ENCODE measurements at regions not wholly inside any gene's neighbourhood (a gene's known extent, or its start where the extent isn't known, plus 50 kb on each side); places are given as distances from the start of the nearest gene placed in this dataset.

DNA sequence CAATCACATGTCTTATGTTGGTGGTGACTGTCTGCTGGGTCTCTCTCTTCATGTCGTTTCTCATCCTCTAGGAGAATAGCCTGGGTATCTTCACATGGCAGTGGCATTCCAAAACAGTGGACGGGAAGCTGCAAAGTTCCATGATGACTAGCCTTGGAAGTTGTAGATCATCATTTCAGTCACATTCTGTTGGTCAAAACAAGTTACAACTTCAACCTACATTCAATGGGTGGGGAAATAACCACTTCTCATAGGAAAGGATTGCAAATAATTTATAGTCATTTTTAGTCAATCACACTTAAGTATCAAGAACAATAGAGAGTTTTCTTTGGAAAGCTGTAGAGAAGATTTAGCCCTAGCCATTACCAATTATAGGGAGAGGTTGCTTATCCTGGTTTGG lies 395.0 kb upstream of the CDH2 start:
- no peak for DNase-seq
- H3K4me3 ChIP-seq, result no peak overlapping the region
- no peaks in the 10 kb centered on the region for H3K4me1 ChIP-seq
- no peak overlapping the region for H3K9ac ChIP-seq (ENCODE audit: low read depth in 2 of 2, low read length in 2 of 2)
- H3K9me3 ChIP-seq, result no peaks in the 10 kb centered on the region
- no peaks in the 10 kb centered on the region for H3K27me3 ChIP-seq
- no peaks in the 10 kb centered on the region for H3K36me3 ChIP-seq
- intact Hi-C loops (cut with DNase I), result no loop called here
- TF ChIP-seq, protein P1, sequence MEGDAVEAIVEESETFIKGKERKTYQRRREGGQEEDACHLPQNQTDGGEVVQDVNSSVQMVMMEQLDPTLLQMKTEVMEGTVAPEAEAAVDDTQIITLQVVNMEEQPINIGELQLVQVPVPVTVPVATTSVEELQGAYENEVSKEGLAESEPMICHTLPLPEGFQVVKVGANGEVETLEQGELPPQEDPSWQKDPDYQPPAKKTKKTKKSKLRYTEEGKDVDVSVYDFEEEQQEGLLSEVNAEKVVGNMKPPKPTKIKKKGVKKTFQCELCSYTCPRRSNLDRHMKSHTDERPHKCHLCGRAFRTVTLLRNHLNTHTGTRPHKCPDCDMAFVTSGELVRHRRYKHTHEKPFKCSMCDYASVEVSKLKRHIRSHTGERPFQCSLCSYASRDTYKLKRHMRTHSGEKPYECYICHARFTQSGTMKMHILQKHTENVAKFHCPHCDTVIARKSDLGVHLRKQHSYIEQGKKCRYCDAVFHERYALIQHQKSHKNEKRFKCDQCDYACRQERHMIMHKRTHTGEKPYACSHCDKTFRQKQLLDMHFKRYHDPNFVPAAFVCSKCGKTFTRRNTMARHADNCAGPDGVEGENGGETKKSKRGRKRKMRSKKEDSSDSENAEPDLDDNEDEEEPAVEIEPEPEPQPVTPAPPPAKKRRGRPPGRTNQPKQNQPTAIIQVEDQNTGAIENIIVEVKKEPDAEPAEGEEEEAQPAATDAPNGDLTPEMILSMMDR (IDR thresholded peaks at IDR 0.05), result no peak
- no peak overlapping the region for H3K27ac ChIP-seq

DNA sequence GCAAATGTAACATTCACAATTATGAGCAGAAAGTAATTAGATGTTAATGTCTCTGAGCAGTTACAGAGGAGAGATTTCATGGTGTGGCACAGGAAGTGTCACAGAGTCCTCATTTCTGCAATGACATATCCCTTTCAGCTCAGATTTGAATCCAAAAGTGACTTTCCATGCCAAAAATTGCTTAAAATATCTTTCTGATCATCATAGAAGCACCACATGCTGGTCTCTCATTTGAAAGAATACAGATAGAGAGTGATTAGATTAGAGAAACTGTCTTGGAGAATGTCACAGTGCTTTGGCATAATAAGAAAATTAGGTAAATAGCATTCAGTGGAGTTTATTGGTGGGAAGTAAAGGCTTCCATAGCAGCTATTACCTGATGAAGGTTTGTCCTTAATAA lies 383.4 kb upstream of the CDH2 start:
- Histone ChIP-seq H3K9ac (ENCODE audit: low read depth in 2 of 2, low read length in 2 of 2) (no peak overlapping the region), H3K4me3 (no peak overlapping the region), H3K9me3 (no peaks in the 10 kb centered on the region), H3K27me3 (no peaks in the 10 kb centered on the region), H3K4me1 (no peaks in the 10 kb centered on the region), H3K36me3 (no peaks in the 10 kb centered on the region), H3K27ac (no peak overlapping the region)
- TF ChIP-seq, protein P1 (IDR thresholded peaks at IDR 0.05), result no peak
- intact Hi-C loops (cut with DNase I), result no loop called here
- no peak for DNase-seq

DNA sequence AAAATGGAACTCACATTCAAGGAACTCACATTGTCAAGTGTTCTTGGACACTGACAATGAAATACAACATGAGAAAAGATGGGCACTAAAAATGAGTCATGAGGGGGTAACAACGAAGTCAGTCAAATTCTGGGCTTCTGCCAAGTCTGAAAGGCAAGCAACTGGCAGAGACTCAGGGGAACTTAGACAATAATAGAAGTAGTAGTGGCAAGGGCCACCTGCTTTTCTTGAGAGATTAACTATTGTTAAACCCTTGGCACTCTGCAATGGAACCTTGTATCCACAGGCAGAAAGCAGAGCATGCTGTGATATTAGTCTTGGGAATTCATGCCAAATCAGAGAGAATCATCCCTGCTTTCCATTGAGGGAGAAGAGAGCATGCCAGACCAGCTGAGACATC lies 382.6 kb upstream of the CDH2 start:
- DNase-seq, result no peak
- Histone ChIP-seq H3K27me3 (no peaks in the 10 kb centered on the region), H3K4me3 (no peak overlapping the region), H3K4me1 (no peaks in the 10 kb centered on the region), H3K36me3 (no peaks in the 10 kb centered on the region), H3K9me3 (no peaks in the 10 kb centered on the region), H3K27ac (no peak overlapping the region), H3K9ac (ENCODE audit: low read depth in 2 of 2, low read length in 2 of 2) (no peak overlapping the region)
- TF ChIP-seq, protein P1 (IDR thresholded peaks at IDR 0.05), result no peak
- intact Hi-C loops (cut with DNase I), result no loop called here

DNA sequence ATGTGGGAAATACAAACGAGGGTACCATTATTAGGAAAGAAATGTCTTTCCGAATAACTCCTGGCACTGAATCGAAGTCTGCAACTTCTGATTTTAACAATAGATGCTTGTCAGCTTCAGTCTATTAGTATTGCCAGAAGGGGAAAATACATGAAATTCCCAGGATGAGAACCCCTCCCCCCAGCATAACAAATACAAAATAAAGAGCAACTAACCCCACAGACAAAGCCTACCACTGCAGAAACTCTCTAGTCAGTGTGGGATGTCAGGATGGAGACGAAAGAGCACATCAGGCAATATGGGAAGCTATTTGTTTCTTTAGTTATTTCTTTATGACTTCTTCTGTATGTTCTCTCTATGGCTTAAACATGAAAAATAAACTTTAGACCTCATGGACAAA lies 365.0 kb upstream of the CDH2 start:
- no peak overlapping the region for H3K27ac ChIP-seq
- H3K27me3 ChIP-seq, result no peaks in the 10 kb centered on the region
- no peak overlapping the region for H3K4me3 ChIP-seq
- intact Hi-C loops (cut with DNase I), result no loop called here
- H3K36me3 ChIP-seq, result no peaks in the 10 kb centered on the region
- TF ChIP-seq, protein P1 (IDR thresholded peaks at IDR 0.05), result no peak
- DNase-seq, result no peak
- H3K9me3 ChIP-seq, result no peaks in the 10 kb centered on the region
- H3K4me1 ChIP-seq, result no peaks in the 10 kb centered on the region
- no peak overlapping the region for H3K9ac ChIP-seq (ENCODE audit: low read depth in 2 of 2, low read length in 2 of 2)

DNA sequence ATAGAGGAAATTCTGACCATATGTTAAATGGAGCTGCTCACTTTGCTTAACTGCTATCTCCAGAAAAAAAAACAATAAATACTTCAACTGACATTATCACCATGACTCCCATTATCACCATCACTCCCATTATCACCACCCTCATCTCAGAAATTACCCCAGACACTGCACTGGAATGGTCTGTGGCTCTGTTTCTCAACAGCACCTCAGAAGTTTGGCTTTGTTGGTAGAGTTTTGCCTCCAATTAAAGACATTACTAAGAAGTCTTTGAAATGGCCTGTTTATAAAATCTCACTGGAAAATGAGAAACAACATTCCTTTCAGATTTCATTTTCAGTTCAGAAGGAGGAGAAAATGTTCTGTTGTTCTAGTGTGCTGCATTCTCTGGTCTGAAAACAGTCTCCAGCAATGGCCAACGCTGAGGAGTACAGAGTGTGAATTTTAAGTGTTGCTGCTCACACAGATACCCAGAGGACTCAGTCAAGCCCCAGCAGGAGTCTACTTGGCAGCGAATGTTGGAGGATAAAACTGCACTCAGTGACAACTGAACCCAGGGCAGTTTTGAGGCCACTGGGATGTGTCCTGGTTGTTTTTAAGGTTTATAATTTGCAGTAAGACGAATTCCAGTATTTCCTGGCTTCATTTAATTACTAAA lies 364.5 kb upstream of the CDH2 start:
- H3K27ac ChIP-seq, result no peak overlapping the region
- DNase-seq, result no peak
- no peaks in the 10 kb centered on the region for H3K4me1 ChIP-seq

More for the DNA sequence above, 364.5 kb upstream of the CDH2 start:
- Histone ChIP-seq H3K27me3 (no peaks in the 10 kb centered on the region), H3K9ac (ENCODE audit: low read depth in 2 of 2, low read length in 2 of 2) (no peak overlapping the region), H3K4me3 (no peak overlapping the region), H3K36me3 (no peaks in the 10 kb centered on the region), H3K9me3 (no peaks in the 10 kb centered on the region)
- TF ChIP-seq, protein P1 (IDR thresholded peaks at IDR 0.05), result no peak
- intact Hi-C loops (cut with DNase I), result no loop called here

Data from colonic mucosa (tissue), 4 donors.